Endometrial microvascular endothelial cells (primary cell): ENCODE measurements at regions not wholly inside any gene's neighbourhood (a gene's known extent, or its start where the extent isn't known, plus 50 kb on each side); places are given as distances from the start of the nearest gene placed in this dataset.

ENCODE experiments used
- in situ Hi-C: cut with HindIII; loops from 2 replicates; pipeline ENCODE4 v1.10.0; 2017; ENCODE audit warnings: low sequenced_read_pairs, low pct_unique_long_range_greater_than_20kb; ENCODE audit errors: inconsistent ontology term

GRCh38 chr1:221902961-221903360, 161.1 kb upstream of the DUSP10 start:
- in situ Hi-C loops: no loop called here

- in situ Hi-C loops: no loop called here
Measured at GRCh38 chr1:221900678-221901077, 158.8 kb upstream of the DUSP10 start.

- in situ Hi-C loops: no loop called here
Measured at GRCh38 chr1:221897321-221897721, 155.4 kb upstream of the DUSP10 start.

- in situ Hi-C loops: no loop called here
Measured at GRCh38 chr1:221892301-221892830, 150.5 kb upstream of the DUSP10 start.

GRCh38 chr1:221891708-221892107, 149.8 kb upstream of the DUSP10 start:
- in situ Hi-C loops: no loop called here

- in situ Hi-C loops: no loop called here
Measured at GRCh38 chr1:221888801-221889200, 146.9 kb upstream of the DUSP10 start.

- in situ Hi-C loops: no loop called here
Measured at GRCh38 chr1:221888218-221888617, 146.3 kb upstream of the DUSP10 start.

GRCh38 chr1:221887758-221888157, 145.9 kb upstream of the DUSP10 start:
- in situ Hi-C loops: no loop called here

- in situ Hi-C loops: no loop called here
Measured at GRCh38 chr1:221887415-221887746, 145.5 kb upstream of the DUSP10 start.

GRCh38 chr1:221886743-221887414, 145.0 kb upstream of the DUSP10 start:
- in situ Hi-C loops: no loop called here

- in situ Hi-C loops: no loop called here
Measured at GRCh38 chr1:221886311-221886710, 144.4 kb upstream of the DUSP10 start.

GRCh38 chr1:221884821-221885220, 142.9 kb upstream of the DUSP10 start:
- in situ Hi-C loops: no loop called here

- in situ Hi-C loops: no loop called here
Measured at GRCh38 chr1:221881805-221882581, 140.1 kb upstream of the DUSP10 start.

GRCh38 chr1:221880182-221880581, 138.3 kb upstream of the DUSP10 start:
- in situ Hi-C loops: no loop called here

GRCh38 chr1:221878134-221878533, 136.2 kb upstream of the DUSP10 start:
- in situ Hi-C loops: no loop called here

- in situ Hi-C loops: no loop called here
Measured at GRCh38 chr1:221877311-221877710, 135.4 kb upstream of the DUSP10 start.

- in situ Hi-C loops: no loop called here
Measured at GRCh38 chr1:221875004-221875330, 133.1 kb upstream of the DUSP10 start.

GRCh38 chr1:221874285-221875003, 132.6 kb upstream of the DUSP10 start:
- in situ Hi-C loops: no loop called here

GRCh38 chr1:221873673-221874072, 131.8 kb upstream of the DUSP10 start:
- in situ Hi-C loops: no loop called here

GRCh38 chr1:221871056-221871455, 129.2 kb upstream of the DUSP10 start:
- in situ Hi-C loops: no loop called here
